ENCODE measurements at regions not wholly inside any gene's neighbourhood (a gene's known extent, or its start where the extent isn't known, plus 50 kb on each side); places are given as distances from the start of the nearest gene placed in this dataset.
"Not testable (repeated sequence)": the region's sequence is repeated elsewhere in the genome, so short reads cannot be mapped to it uniquely, and the experiment has no call there.

GRCh38 chr1:170807432-170807831 lies 127.9 kb upstream of the MROH9 start:
- Histone ChIP-seq H3K4me2 (no peak overlapping the region), H3F3A (ENCODE audit: low read depth) (no peaks in the 10 kb centered on the region), H3K27ac (no peak overlapping the region), H3K4me3 (no peak overlapping the region), H3K36me3 (no peaks in the 10 kb centered on the region), H3K4me1 (no peaks in the 10 kb centered on the region), H3K27me3 (no peaks in the 10 kb centered on the region), H3K79me2 (ENCODE audit: low read depth) (no peaks in the 10 kb centered on the region), H3K9me3 (ENCODE audit: low read depth) (no peaks in the 10 kb centered on the region), H4K20me1 (ENCODE audit: low read depth) (no peaks in the 10 kb centered on the region), H3K9ac (no peak overlapping the region), H2AFZ (replicated peaks) (no peak overlapping the region)
- Mint-ChIP-seq H3K4me3 (no peak overlapping the region), H3K27me3 (ENCODE audit: insufficient read depth, low read depth) (no peaks in the 10 kb centered on the region), H3K36me3 (no peaks in the 10 kb centered on the region), H3K9me3 (no peaks in the 10 kb centered on the region), H3K27ac (no peak overlapping the region), H3K4me1 (no peaks in the 10 kb centered on the region)
- TF ChIP-seq EZH2 (IDR thresholded peaks at IDR 0.05) (no peak), CTCF (IDR thresholded peaks at IDR 0.05) (no peak), EZH2phosphoT487 (IDR thresholded peaks at IDR 0.05) (no peak)
- no peak for DNase-seq (ENCODE audit: low spot score)

- Mint-ChIP-seq H3K36me3 (no peaks in the 10 kb centered on the region), H3K27ac (no peak overlapping the region), H3K9me3 (peaks cover 3% of the 10 kb centered on the region), H3K4me3 (no peak overlapping the region), H3K27me3 (ENCODE audit: insufficient read depth, low read depth) (no peaks in the 10 kb centered on the region), H3K4me1 (no peaks in the 10 kb centered on the region)
- H3K27me3 ChIP-seq: no peaks in the 10 kb centered on the region
- H3K4me3 ChIP-seq: no peak overlapping the region
- no peak overlapping the region for H2AFZ ChIP-seq (replicated peaks)
- H3K9ac ChIP-seq: no peak overlapping the region
- no peaks in the 10 kb centered on the region for H3F3A ChIP-seq (ENCODE audit: low read depth)
- no peak overlapping the region for H3K27ac ChIP-seq
- H3K9me3 ChIP-seq (ENCODE audit: low read depth): no peaks in the 10 kb centered on the region
- H4K20me1 ChIP-seq (ENCODE audit: low read depth): no peaks in the 10 kb centered on the region
- H3K79me2 ChIP-seq (ENCODE audit: low read depth): no peaks in the 10 kb centered on the region
- TF ChIP-seq CTCF (IDR thresholded peaks at IDR 0.05) (no peak), EZH2 (IDR thresholded peaks at IDR 0.05) (no peak), EZH2phosphoT487 (IDR thresholded peaks at IDR 0.05) (no peak)
- no peak overlapping the region for H3K4me2 ChIP-seq
- no peak for DNase-seq (ENCODE audit: low spot score)
- H3K4me1 ChIP-seq: no peaks in the 10 kb centered on the region
- no peaks in the 10 kb centered on the region for H3K36me3 ChIP-seq
Measured at GRCh38 chr1:170808216-170808885, 127.0 kb upstream of the MROH9 start.

GRCh38 chr1:170811013-170811412 lies 124.3 kb upstream of the MROH9 start:
- H3K27me3 Mint-ChIP-seq (ENCODE audit: insufficient read depth, low read depth); H3K4me3 ChIP-seq; H3K27ac ChIP-seq; H3K36me3 ChIP-seq; H3K4me1 ChIP-seq; H3K27me3 ChIP-seq; H3K9ac ChIP-seq; H4K20me1 ChIP-seq (ENCODE audit: low read depth); H3K36me3 Mint-ChIP-seq; H3K4me2 ChIP-seq; H3K4me3 Mint-ChIP-seq; H3F3A ChIP-seq (ENCODE audit: low read depth); H3K9me3 ChIP-seq (ENCODE audit: low read depth); H3K4me1 Mint-ChIP-seq; H3K27ac Mint-ChIP-seq; H3K79me2 ChIP-seq (ENCODE audit: low read depth): not testable (repeated sequence)
- H2AFZ ChIP-seq (replicated peaks): peak overlapping the region; percentile 26
- peak; percentile 15 for DNase-seq (ENCODE audit: low spot score)
- peaks cover 17% of the 10 kb centered on the region for H3K9me3 Mint-ChIP-seq

- Mint-ChIP-seq H3K4me1 (no peaks in the 10 kb centered on the region), H3K4me3 (no peak overlapping the region), H3K27me3 (ENCODE audit: insufficient read depth, low read depth) (no peaks in the 10 kb centered on the region), H3K9me3 (peaks cover 8% of the 10 kb centered on the region), H3K27ac (no peak overlapping the region), H3K36me3 (no peaks in the 10 kb centered on the region)
- no peak for TF ChIP-seq EZH2 (IDR thresholded peaks at IDR 0.05)
- TF ChIP-seq CTCF (IDR thresholded peaks at IDR 0.05): no peak
- Histone ChIP-seq H3K27ac (no peak overlapping the region), H3K36me3 (no peaks in the 10 kb centered on the region), H3K4me1 (peaks cover 4% of the 10 kb centered on the region), H3K9me3 (ENCODE audit: low read depth) (no peaks in the 10 kb centered on the region), H4K20me1 (ENCODE audit: low read depth) (no peaks in the 10 kb centered on the region), H3F3A (ENCODE audit: low read depth) (no peaks in the 10 kb centered on the region), H3K79me2 (ENCODE audit: low read depth) (no peaks in the 10 kb centered on the region), H2AFZ (replicated peaks) (no peak overlapping the region), H3K9ac (no peak overlapping the region), H3K27me3 (no peaks in the 10 kb centered on the region), H3K4me2 (no peak overlapping the region), H3K4me3 (no peak overlapping the region)
- no peak for DNase-seq (ENCODE audit: low spot score)
Measured at GRCh38 chr1:170819781-170820180, 115.6 kb upstream of the MROH9 start.
